HG03175 (cell line): ENCODE measurements at regions not wholly inside any gene's neighbourhood (a gene's known extent, or its start where the extent isn't known, plus 50 kb on each side); places are given as distances from the start of the nearest gene placed in this dataset.

Experiments
- ATAC-seq: cut with Tn5 transposase; IDR thresholded peaks from one replicate; pipeline ENCODE4 v1.9.1; 2021; ENCODE audit warnings: mild to moderate bottlenecking, moderate library complexity; ENCODE audit not compliant: unreplicated experiment

DNA sequence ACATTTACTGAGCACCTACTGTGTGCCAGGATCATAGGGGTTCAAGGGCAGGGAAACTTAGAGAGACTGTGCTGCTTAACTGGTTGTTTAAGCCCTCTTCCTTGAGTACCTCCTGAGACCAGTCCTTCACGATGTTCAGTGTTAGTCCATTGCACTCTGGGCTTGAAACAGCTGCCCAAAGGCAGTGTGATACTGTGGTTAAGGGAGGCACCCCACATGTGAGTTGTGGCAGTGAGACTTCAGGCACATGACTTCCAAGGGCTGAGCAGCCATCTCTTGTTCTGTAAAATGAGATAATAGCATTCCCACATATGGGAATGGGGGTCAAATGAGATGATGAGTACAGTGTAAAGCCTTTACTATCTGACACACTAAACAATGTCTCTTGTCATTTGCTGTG, 75.1 kb downstream of the LINGO1 start:
- no peak for ATAC-seq

DNA sequence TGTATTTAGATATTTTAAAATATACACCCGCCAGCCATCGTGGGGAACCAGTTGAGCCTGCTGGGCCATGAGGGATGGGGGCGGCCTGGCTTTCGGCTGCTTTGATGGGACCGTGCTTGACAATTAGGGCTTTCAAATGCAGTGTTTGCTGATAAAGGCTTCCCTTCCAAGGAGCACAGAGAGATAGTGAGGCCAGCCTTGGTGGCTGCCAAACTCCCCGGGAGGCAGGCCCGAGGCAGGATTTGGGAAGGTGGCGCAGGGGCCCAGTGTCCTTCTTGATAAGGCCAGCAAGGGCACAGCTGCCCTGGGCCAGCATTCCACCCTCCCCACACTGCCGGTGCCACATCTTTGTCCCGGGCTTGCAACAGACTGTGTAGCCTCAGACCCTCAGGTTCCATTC, 75.6 kb downstream of the LINGO1 start:
- ATAC-seq, result no peak

GRCh38 chr15:77556622-77557021, 76.1 kb downstream of the LINGO1 start:
- ATAC-seq, result no peak

DNA sequence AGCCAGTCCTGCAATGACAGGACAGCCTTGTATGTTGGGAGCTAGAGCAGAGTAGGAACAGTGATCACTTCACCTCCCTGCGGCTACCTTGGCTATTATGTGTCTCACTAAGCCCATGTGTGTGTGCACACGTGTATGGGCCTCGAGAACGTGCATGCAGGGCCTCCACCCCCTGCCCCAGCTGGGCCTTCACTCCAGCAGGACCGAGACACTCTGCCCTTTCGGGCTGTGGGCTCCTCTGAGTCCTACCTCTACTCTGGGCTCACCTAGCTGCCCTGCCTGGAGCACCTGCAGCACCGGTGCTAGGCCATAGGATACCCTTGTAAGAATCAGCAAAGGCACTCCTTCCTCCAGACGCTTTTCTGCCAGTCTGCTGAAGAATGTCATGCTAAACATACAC, 77.5 kb downstream of the LINGO1 start:
- no peak for ATAC-seq

- ATAC-seq, result no peak
These were observed 78.2 kb downstream of the LINGO1 start for GRCh38 chr15:77554306-77555080.

GRCh38 chr15:77553695-77554094, 79.0 kb downstream of the LINGO1 start:
- ATAC-seq, result no peak

- ATAC-seq, result no peak
These were observed 79.5 kb downstream of the LINGO1 start for GRCh38 chr15:77553257-77553656.

- ATAC-seq, result no peak
These were observed 80.6 kb downstream of the LINGO1 start for GRCh38 chr15:77552066-77552465.

DNA sequence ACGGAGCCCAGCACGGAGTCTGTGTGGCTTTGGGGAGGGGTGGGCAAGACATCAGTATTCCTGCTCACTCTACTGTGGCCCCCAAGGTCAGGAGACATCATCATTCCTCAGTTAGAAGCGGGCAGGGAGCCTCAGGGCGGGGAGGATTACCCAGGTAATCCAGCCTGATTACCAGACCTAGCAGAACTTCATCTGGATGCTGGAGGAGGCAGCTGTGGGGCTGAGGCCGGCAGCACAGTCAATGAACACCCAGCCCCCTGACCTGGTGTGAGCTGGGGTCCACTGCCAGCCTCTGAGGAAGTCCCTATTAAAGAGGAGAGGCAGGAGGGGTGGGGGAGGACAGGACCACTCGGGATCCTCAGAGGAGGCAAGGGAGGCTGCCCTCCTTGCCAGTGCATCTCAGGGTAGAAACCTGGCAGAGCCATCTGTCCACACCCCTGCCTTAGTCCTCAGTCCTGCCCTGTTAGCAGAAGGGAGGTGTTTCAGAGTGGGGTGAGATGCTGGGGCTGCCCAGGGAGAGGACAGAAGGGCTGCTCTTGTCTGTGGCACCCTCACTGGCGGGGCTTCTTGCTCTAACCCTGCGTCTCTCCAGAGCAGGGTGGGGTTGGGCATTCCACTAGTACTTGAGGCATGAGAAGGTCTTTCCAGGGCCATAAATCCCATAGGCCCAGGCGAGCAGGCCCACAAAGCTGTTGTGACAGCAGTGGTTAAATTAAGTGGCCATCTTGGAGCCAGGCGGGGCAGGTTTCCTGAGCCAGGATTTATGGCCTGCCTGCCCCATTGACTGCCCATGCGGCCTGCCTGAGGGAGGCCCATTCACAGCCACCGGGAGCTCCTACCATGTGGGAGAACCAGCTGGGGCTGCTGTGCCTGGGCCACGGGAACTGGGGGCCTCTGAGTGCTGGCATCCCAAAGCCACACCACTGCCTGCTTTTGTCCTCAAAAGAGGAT, 82.1 kb downstream of the LINGO1 start:
- no peak for ATAC-seq

DNA sequence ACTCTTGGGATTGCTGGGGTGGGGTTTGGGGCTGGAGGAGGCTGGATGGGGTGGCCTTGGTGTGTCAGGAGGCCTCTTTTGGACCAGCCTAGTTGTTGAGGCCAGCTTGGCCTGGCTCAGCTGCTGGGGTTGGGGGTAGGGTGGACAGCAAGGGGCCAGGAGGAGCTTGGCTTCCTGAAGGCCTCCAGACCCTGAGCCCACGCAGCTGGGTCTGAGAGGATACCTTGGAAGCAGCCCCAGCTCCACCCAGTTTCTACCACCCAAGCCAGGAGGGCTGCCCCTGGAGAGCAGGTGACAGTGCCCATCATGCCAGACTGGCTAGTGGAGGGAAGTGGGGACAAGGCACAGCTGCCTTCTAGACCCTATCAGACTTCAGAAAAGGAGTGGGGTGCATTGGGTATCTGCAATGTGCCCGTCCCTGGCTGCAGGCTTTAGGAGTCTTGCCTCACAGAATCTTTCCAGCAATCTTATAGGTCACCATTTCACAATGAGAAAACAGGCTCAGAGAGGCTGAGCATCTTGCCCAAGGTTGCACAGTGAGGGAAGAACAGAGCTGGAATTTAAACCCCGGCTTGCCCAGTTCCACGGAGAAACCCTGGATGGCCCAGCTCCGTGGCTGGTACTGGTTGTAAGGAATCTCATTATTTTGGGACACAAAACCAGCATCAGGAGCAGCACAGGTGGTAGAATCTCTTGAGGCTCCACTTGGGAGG, 83.0 kb downstream of the LINGO1 start:
- no peak for ATAC-seq

- no peak for ATAC-seq
These were observed 83.8 kb downstream of the LINGO1 start for GRCh38 chr15:77548589-77549557.

DNA sequence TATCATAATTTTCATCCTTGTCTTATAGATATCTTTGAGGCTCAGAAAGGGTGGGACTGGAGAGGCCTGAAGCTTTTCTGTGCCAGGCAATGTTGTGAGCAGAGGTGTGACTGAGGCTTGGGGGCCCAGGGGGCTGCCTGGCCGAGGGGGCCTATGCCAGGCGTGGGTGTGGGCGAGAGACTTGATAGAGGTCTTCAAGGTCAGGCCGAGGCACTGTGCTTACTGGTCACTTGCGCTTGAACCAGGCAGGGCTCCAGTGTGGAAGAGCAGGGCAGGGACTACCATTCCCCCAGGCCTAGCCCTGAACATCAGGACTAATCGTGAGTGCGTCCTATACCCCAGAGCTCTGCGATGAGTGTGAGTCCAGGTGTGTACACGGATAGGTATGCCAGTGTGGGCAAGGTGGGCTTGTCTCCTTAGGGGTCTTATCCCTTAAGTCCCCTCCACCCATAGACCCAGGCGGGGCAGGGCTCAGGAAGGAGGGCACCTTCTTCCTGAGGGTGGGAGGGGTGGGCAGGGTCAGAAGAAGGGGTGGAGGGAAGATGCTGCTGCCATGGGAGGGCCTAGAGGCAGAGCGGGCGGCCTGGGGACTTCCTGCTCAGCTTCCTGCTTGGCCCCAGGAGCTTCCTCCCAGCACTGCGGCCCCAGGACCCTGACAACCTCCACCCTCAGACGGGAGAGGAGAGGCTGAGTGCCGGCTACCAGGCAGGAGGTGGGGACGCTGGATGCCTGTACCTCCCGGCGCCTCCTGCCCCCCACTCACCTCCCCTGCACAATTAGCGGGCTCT, 84.7 kb downstream of the LINGO1 start:
- no peak for ATAC-seq

DNA sequence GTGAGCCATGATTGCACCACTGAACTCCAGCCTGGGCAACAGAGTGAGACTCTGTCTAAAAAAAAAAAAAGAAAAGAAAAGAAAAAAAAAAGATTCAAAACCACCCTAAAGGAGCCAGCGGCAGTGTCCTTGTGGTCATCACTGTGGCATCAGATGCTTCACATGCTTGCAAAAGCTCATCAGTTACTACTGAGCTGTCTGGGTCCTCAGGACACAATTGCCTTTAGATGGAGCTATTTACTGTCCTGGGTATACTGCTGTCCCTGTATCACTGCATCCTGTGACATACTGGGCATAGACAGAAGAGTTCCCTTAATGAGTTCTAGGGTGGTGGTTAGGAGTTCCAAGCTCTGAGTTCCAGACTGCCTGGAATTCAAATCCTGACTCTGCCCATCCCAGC, 85.8 kb downstream of the LINGO1 start:
- ATAC-seq, result no peak

- ATAC-seq, result no peak
These were observed 86.6 kb downstream of the LINGO1 start for GRCh38 chr15:77546050-77546501.

- ATAC-seq, result no peak
These were observed 87.7 kb downstream of the LINGO1 start for GRCh38 chr15:77545058-77545457.

- no peak for ATAC-seq
These were observed 88.5 kb downstream of the LINGO1 start for GRCh38 chr15:77544162-77544561.

DNA sequence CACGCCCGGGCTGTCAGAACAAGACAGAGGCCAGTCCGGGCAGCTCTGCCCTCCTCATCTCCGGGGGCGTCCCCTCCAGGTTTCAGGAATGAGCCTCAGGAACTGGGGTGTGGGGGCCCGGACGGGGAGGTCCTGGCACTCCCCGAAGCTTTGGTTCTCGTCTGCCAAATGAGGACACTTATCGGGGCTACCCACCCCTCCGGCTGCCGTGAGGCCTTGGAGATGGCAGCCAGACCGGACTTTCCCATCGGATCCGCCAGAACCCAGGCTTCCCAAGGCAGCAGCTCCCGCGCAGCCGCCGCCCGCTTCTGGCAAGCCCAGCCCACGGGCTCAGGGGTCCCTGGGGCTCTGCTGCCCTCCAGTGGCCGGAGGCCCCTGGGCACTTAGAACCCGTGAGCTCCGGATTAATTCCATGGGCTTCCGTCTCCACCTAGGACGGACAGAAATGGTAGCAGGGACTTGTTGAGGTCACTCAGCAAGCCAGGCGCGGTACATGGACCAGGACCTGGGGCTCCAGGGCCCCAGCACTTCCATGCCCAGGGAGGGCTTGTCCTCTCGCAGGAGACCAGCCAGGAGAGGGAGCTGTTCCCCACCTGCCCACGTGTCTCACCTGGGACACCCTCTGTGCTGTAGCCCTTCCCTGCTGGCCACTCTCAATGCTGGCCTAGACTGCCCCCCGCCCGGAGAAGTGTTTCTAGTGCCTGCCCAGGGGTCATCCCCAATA, 89.4 kb downstream of the LINGO1 start:
- ATAC-seq, result peak; percentile 75

DNA sequence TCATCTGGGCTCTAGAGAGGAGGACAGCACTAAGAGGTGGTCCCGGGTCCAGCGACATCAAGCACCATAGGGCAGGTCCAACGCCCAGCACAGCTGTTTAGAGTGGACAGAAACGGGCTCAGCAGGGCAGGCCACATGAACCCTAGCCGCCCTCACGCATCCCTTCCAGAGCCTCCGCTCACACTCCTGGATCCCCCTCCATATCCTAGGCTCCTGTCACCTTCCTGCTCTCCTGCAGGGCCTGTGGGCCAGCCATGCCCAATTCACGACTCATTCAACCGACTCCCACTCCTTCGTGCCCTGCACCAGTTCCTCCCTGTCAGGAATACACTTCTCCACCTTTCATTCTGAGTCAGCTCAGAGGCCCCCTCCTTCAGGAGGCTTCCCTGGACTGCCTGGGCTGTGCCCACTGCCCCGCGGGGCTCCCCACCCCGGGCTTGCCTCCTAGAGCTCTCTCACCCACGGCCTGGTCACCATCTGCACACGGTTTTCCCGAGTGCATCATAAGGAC, 90.2 kb downstream of the LINGO1 start:
- no peak for ATAC-seq
